ENCODE measurements at regions not wholly inside any gene's neighbourhood (a gene's known extent, or its start where the extent isn't known, plus 50 kb on each side); places are given as distances from the start of the nearest gene placed in this dataset.

- H3K4me3 Mint-ChIP-seq: no peak overlapping the region
- H3K4me1 Mint-ChIP-seq (ENCODE audit: unreplicated experiment): peaks cover 22% of the 10 kb centered on the region
- H3K9me3 Mint-ChIP-seq: no peaks in the 10 kb centered on the region
- DNase-seq (ENCODE audit: extremely low spot score, unreplicated experiment): no peak
- no peaks in the 10 kb centered on the region for H3K27me3 Mint-ChIP-seq
- no peak overlapping the region for H3K27ac Mint-ChIP-seq
- no peak for TF ChIP-seq CTCF (conservative IDR thresholded peaks at IDR 0.05)
- H3K36me3 Mint-ChIP-seq: no peaks in the 10 kb centered on the region
Measured at GRCh38 chr2:200081811-200082210, 126.4 kb downstream of the MAIP1 start.

- peaks cover 22% of the 10 kb centered on the region for H3K4me1 Mint-ChIP-seq (ENCODE audit: unreplicated experiment)
- H3K27ac Mint-ChIP-seq: no peak overlapping the region
- no peak for DNase-seq (ENCODE audit: extremely low spot score, unreplicated experiment)
- H3K4me3 Mint-ChIP-seq: no peak overlapping the region
- TF ChIP-seq CTCF (conservative IDR thresholded peaks at IDR 0.05): no peak
- no peaks in the 10 kb centered on the region for H3K36me3 Mint-ChIP-seq
- no peaks in the 10 kb centered on the region for H3K9me3 Mint-ChIP-seq
- H3K27me3 Mint-ChIP-seq: no peaks in the 10 kb centered on the region
Measured at GRCh38 chr2:200084036-200084435, 128.7 kb downstream of the MAIP1 start.

- H3K4me3 Mint-ChIP-seq: peak overlapping the region; percentile 17
- TF ChIP-seq CTCF (conservative IDR thresholded peaks at IDR 0.05): no peak
Measured at GRCh38 chr2:200086911-200087310, 131.5 kb downstream of the MAIP1 start.

GRCh38 chr2:200087451-200087850 is 132.1 kb downstream of the MAIP1 start:
- Mint-ChIP-seq H3K4me1 (ENCODE audit: unreplicated experiment) (peaks cover 36% of the 10 kb centered on the region), H3K27ac (no peak overlapping the region), H3K36me3 (no peaks in the 10 kb centered on the region), H3K9me3 (no peaks in the 10 kb centered on the region), H3K4me3 (no peak overlapping the region), H3K27me3 (no peaks in the 10 kb centered on the region)
- DNase-seq (ENCODE audit: extremely low spot score, unreplicated experiment): no peak
- no peak for TF ChIP-seq CTCF (conservative IDR thresholded peaks at IDR 0.05)

More at GRCh38 chr2:200086911-200087310, 131.5 kb downstream of the MAIP1 start:
- no peaks in the 10 kb centered on the region for H3K9me3 Mint-ChIP-seq
- no peaks in the 10 kb centered on the region for H3K36me3 Mint-ChIP-seq
- H3K4me1 Mint-ChIP-seq (ENCODE audit: unreplicated experiment): peaks cover 31% of the 10 kb centered on the region
- no peak for DNase-seq (ENCODE audit: extremely low spot score, unreplicated experiment)
- H3K27ac Mint-ChIP-seq: no peak overlapping the region
- no peaks in the 10 kb centered on the region for H3K27me3 Mint-ChIP-seq

- no peaks in the 10 kb centered on the region for H3K36me3 Mint-ChIP-seq
- H3K27ac Mint-ChIP-seq: no peak overlapping the region
- DNase-seq (ENCODE audit: extremely low spot score, unreplicated experiment): no peak
- peaks cover 32% of the 10 kb centered on the region for H3K4me1 Mint-ChIP-seq (ENCODE audit: unreplicated experiment)
- no peak for TF ChIP-seq CTCF (conservative IDR thresholded peaks at IDR 0.05)
- H3K9me3 Mint-ChIP-seq: no peaks in the 10 kb centered on the region
- H3K27me3 Mint-ChIP-seq: no peaks in the 10 kb centered on the region
- H3K4me3 Mint-ChIP-seq: no peak overlapping the region
Measured at GRCh38 chr2:200089040-200089755, 133.8 kb downstream of the MAIP1 start.
